Prostate gland (tissue), 2 donors: ENCODE measurements at regions not wholly inside any gene's neighbourhood (a gene's known extent, or its start where the extent isn't known, plus 50 kb on each side); places are given as distances from the start of the nearest gene placed in this dataset.

Experiments
- CTCF ChIP-seq, 4 experiments: fragments of 200-600 bp in 2 of 4; fragments of 450-650 bp in 2 of 4; sonication (generic) in 2 of 4; IDR thresholded peaks; 1 replicate in 3 of 4; 2 replicates in 1 of 4; pipeline ENCODE4 v1.5.1; 2016 to 2019; ENCODE audit warnings: antibody characterized with exemption in 4 of 4, mild to moderate bottlenecking in 2 of 4, moderate library complexity in 2 of 4
- POLR2A ChIP-seq: fragments of 450-650 bp; IDR thresholded peaks from one replicate; pipeline ENCODE4 v1.6.1; 2016; ENCODE audit warnings: antibody characterized with exemption, mild to moderate bottlenecking
- POLR2AphosphoS5 ChIP-seq: sonication (generic); formaldehyde crosslinking; IDR thresholded peaks from one replicate; pipeline ENCODE4 v1.6.1; 2017; ENCODE audit warnings: antibody characterized with exemption

- TF ChIP-seq CTCF (IDR thresholded peaks at IDR 0.05), result no peak
- TF ChIP-seq POLR2AphosphoS5, result no peak
- no peak for TF ChIP-seq POLR2A
Observed at GRCh38 chr6:10111975-10112374, 302.9 kb downstream of the TFAP2A start.
